ENCODE measurements at regions not wholly inside any gene's neighbourhood (a gene's known extent, or its start where the extent isn't known, plus 50 kb on each side); places are given as distances from the start of the nearest gene placed in this dataset.

DNA sequence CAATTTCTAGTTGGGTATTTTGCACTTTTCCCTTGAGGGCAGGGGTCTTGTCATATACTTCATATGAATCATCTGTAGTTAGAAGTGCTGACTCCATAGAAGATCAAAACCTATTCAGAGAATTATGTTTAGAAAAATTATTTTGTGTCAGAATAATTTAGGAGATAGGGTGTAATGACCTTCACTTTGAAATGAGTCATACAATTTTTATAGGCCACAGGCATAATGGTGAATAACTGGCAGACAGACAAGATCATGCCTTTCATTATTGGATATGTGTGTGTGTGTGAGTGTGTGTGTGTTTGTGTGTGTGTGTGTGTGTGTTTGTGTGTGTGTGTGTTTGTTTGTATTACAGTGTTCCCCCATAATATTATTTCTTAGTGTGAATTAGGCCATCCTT, 523.0 kb downstream of the ANKRD7 start:
- Histone ChIP-seq H3K27ac (no peak overlapping the region), H3F3A (ENCODE audit: insufficient read depth, low read depth) (no peaks in the 10 kb centered on the region), H3K4me3 (no peak overlapping the region), H3K9me3 (ENCODE audit: insufficient read depth, low read depth) (no peaks in the 10 kb centered on the region), H3K4me1 (replicated peaks; ENCODE audit: insufficient read depth) (no peaks in the 10 kb centered on the region), H3K27me3 (ENCODE audit: insufficient read depth, low read depth) (no peaks in the 10 kb centered on the region), H3K36me3 (ENCODE audit: low read depth) (no peaks in the 10 kb centered on the region), H3K4me2 (no peak overlapping the region), H3K9me2 (ENCODE audit: insufficient read depth) (no peaks in the 10 kb centered on the region), H2AFZ (no peak overlapping the region), H4K20me1 (ENCODE audit: insufficient read depth) (no peaks in the 10 kb centered on the region), H3K79me2 (ENCODE audit: low read depth) (no peaks in the 10 kb centered on the region)
- intact Hi-C loops (cut with micrococcal nuclease; ENCODE audit: unreplicated experiment) = no loop called here
- no peak for DNase-seq
- CTCF ChIA-PET = no interaction called here
- TF ChIP-seq EZH2 (IDR thresholded peaks at IDR 0.05; ENCODE audit: low read depth) (no peak), CTCF (conservative IDR thresholded peaks at IDR 0.05) (no peak)
- BruUV-seq (replicated peaks) = no TSS peak
- POLR2A ChIA-PET (ENCODE audit: unreplicated experiment) = no interaction called here

- ChIA-PET CTCF (no interaction called here), POLR2A (ENCODE audit: unreplicated experiment) (no interaction called here)
- Histone ChIP-seq H2AFZ (no peak overlapping the region), H3K27me3 (ENCODE audit: insufficient read depth, low read depth) (no peaks in the 10 kb centered on the region), H3K4me3 (no peak overlapping the region), H3K36me3 (ENCODE audit: low read depth) (no peaks in the 10 kb centered on the region), H3K4me2 (no peak overlapping the region), H3K9me2 (ENCODE audit: insufficient read depth) (no peaks in the 10 kb centered on the region), H3K4me1 (replicated peaks; ENCODE audit: insufficient read depth) (no peaks in the 10 kb centered on the region), H4K20me1 (ENCODE audit: insufficient read depth) (no peaks in the 10 kb centered on the region), H3K79me2 (ENCODE audit: low read depth) (no peaks in the 10 kb centered on the region), H3K27ac (no peak overlapping the region), H3K9me3 (ENCODE audit: insufficient read depth, low read depth) (no peaks in the 10 kb centered on the region), H3F3A (ENCODE audit: insufficient read depth, low read depth) (no peaks in the 10 kb centered on the region)
- TF ChIP-seq EZH2 (IDR thresholded peaks at IDR 0.05; ENCODE audit: low read depth) = no peak
- TF ChIP-seq CTCF (conservative IDR thresholded peaks at IDR 0.05) = no peak
- intact Hi-C loops (cut with micrococcal nuclease; ENCODE audit: unreplicated experiment) = no loop called here
- BruUV-seq (replicated peaks) = no TSS peak
- no peak for DNase-seq
Observed at GRCh38 chr7:118753479-118753878, 529.0 kb downstream of the ANKRD7 start.

DNA sequence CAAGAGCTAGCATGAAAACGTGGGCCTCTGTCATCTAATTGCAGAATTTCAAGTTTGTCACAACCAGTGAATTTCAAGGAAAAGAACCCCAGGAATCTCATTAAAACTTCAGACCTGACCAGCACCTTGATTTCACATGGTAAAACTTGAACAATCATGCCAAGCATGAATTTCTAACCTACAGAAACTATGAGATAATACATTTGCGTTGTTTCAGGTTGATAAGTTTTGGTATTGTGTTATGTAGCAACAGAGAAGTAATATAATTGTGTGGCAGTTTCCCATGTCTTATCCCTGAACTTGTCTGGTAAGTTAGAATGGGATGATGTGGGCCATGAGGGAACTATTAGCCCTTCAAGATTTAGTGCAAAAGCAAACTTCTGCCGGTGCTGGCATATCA, 530.1 kb downstream of the ANKRD7 start:
- no peaks in the 10 kb centered on the region for H3K27me3 ChIP-seq (ENCODE audit: insufficient read depth, low read depth)
- H4K20me1 ChIP-seq (ENCODE audit: insufficient read depth) = no peaks in the 10 kb centered on the region
- H3F3A ChIP-seq (ENCODE audit: insufficient read depth, low read depth) = no peaks in the 10 kb centered on the region
- BruUV-seq (replicated peaks) = no TSS peak
- no peak overlapping the region for H2AFZ ChIP-seq
- TF ChIP-seq EZH2 (IDR thresholded peaks at IDR 0.05; ENCODE audit: low read depth) = no peak
- TF ChIP-seq CTCF (conservative IDR thresholded peaks at IDR 0.05) = no peak
- CTCF ChIA-PET = interaction anchor here (0.7 kb wide), 1 partner anchor 1037 kb away, joined by 3 read pairs; no protein-coding TSS in a partner anchor
- intact Hi-C loops (cut with micrococcal nuclease; ENCODE audit: unreplicated experiment) = no loop called here
- POLR2A ChIA-PET (ENCODE audit: unreplicated experiment) = no interaction called here
- H3K9me2 ChIP-seq (ENCODE audit: insufficient read depth) = no peaks in the 10 kb centered on the region
- no peak for DNase-seq
- no peak overlapping the region for H3K4me3 ChIP-seq
- no peaks in the 10 kb centered on the region for H3K36me3 ChIP-seq (ENCODE audit: low read depth)
- no peaks in the 10 kb centered on the region for H3K79me2 ChIP-seq (ENCODE audit: low read depth)
- no peaks in the 10 kb centered on the region for H3K9me3 ChIP-seq (ENCODE audit: insufficient read depth, low read depth)
- no peaks in the 10 kb centered on the region for H3K4me1 ChIP-seq (replicated peaks; ENCODE audit: insufficient read depth)
- no peak overlapping the region for H3K27ac ChIP-seq
- H3K4me2 ChIP-seq = no peak overlapping the region
